Stimulated activated CD8-positive, alpha-beta memory T cell treated with anti-CD3 and anti-CD28 coated beads, Interleukin-2, amount 100 ng/mL, for 1 hour (primary cell): ENCODE measurements at regions not wholly inside any gene's neighbourhood (a gene's known extent, or its start where the extent isn't known, plus 50 kb on each side); places are given as distances from the start of the nearest gene placed in this dataset.
"Not testable (repeated sequence)": the region's sequence is repeated elsewhere in the genome, so short reads cannot be mapped to it uniquely, and the experiment has no call there.

ENCODE experiments used
- DNase-seq, 2 donors: peaks; one replicate each; pipeline ENCODE4 v3.0.0-alpha.2; 2020; ENCODE audit warnings: low read depth in 2 of 2

DNA sequence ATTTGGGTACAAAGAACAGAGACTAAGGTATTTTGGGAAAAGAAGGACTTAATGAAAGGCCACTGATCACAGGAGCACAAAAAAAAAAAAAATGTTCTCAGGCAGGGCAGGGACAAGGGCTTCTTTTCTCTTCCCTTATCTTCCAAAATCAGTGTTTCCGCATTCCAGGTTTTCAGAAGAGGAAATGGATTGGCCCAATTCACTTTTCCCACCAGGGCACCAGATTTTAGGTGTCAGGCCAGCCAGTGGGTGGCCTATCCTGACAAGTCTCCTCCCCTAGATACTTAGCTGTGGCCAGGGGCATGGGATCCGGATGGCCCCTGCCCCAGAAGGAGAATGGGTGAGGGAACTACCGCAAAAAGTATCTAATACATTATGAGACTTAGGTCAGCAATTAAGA lies 88.9 kb upstream of the WAC start:
- no peak for DNase-seq

DNA sequence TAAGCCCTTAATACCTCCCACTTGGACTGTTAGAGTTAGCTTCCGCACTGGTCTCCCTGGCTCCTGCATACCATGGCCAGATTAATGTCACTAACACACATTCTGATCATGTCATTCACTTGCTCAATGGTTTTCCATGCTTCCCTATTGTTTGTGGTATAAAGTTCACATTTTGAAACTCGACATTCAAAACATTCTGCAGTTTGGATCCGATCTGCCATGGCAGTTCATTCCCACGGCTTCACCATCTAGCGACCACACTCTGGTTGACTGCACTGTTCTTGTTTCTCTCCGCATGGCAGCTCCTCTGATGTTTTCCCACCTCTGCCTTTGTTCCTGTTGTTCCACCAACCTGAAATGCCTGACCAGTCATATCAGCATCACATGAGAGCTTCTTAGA lies 87.4 kb upstream of the WAC start:
- DNase-seq: no peak

GRCh38 chr10:28449382-28449781 lies 83.5 kb upstream of the WAC start:
- no peak for DNase-seq

GRCh38 chr10:28449926-28450325 lies 83.0 kb upstream of the WAC start:
- no peak for DNase-seq

- no peak for DNase-seq
These were observed 79.0 kb upstream of the WAC start for GRCh38 chr10:28453926-28454325.

DNA sequence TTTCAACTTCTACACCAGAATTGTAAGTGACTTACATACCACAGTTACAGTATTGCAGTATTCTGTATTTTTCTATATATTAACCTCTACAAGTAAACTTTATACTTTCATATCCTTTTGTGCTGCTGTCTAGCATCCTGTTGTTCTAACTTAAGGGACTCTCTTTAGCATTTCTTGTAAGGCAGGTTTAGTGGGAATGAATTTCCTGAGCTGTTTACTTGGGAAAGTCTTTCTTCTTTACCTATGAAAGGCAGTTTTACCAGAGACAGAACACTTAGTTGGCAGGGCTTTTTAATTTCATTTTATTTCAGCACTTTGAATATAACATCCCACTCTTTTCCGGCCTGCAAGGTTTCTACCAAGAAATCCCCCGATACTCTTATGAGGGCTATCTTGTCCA lies 75.8 kb upstream of the WAC start:
- no peak for DNase-seq

DNA sequence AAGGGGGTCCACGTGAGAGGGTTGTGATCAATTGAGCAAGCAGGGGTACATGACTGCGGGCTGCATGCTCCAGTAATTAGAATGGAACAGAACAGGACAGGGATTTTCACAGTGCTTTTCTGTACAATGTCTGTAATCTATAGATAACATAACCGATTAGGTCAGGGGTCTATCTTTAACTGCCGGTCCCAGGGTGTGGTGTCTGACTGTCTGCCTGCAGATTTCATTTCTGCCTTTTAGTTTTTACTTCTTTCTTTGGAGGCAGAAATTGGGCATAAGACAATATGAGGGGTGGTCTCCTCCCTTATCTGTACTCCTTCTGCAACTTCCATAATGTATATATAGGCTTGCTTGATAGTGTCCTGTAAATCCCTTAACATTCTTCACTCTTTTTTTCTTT lies 75.0 kb upstream of the WAC start:
- not testable (repeated sequence) for DNase-seq

GRCh38 chr10:28459453-28460144 lies 73.3 kb upstream of the WAC start:
- DNase-seq: no peak

GRCh38 chr10:28463141-28463540 lies 69.8 kb upstream of the WAC start:
- DNase-seq: no peak

GRCh38 chr10:28463676-28464395 lies 69.1 kb upstream of the WAC start:
- no peak for DNase-seq

- DNase-seq: no peak
These were observed 65.3 kb upstream of the WAC start for GRCh38 chr10:28467615-28468014.

DNA sequence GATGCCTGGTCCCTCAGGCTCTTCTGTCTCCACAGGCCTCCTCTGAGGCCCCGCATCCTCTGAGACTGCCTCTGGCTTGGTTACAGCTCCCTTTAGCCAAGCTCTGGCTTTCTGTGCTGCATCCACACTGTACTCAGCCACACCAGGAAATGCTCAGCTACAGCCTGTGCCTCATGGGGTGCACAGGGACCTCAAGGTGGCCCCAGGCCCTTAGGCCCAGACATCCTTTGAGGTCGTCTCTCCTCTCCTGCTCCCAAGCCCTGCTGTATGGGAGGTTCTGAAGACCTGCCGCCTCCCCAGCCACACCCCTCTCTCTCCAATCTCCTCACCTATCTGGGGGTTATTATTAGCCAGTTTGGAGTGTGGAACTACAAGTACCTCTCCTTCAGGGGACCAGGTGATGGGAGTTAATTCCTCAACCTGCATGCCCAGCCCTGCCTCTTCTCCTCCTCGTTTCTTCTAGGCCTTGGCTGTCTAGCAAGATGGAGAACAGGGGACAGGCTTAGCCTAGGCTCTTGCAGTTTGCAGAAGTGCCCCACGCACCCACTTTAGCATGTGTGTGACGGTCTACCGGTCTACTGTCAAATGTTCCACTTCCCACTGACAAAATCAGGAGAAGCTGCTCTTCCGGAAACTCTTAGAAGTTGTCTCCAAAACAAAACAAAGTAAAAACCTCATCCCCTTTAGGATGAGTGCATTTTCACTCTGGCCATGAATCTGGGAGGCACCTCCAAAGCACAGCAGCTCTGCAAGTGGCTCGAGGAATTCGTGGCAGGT lies 64.0 kb upstream of the WAC start:
- no peak for DNase-seq

DNA sequence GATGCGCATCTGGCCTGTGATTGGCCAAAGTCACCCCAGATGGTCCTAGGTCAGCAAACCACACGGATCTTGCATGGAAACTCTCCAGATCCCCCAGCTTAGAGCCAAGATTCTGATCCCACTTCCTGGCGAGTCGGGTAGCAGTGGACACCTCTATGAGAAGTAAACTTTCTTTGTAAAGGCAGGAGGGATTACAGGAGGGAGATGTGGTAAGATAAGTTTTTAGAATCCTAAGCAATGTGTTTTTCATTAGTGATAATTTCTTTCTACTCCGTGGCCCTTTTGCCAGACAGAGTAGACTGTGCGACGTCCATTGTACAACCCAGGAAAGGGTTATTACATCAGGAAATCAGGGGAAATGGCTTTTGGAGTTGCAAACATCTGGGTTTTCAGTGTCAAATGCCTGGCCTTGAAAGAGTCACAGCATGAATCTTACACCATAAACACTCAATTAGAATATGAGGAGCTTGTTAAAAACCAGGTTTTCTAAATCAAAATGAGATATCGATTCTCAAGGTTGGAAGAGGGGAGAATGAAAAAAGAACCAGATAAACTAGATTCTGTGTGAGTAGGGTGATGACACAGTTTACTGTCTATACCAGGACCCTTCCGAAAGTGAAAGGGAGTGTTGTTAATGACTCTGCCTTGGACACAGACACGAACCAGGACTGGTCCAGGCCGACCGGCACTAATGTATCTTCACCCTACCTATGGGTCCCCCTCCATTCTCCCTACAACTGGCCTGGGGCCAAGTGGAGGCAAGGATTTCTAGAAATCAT lies 61.9 kb upstream of the WAC start:
- no peak for DNase-seq

GRCh38 chr10:28471652-28472050 lies 61.3 kb upstream of the WAC start:
- no peak for DNase-seq

DNA sequence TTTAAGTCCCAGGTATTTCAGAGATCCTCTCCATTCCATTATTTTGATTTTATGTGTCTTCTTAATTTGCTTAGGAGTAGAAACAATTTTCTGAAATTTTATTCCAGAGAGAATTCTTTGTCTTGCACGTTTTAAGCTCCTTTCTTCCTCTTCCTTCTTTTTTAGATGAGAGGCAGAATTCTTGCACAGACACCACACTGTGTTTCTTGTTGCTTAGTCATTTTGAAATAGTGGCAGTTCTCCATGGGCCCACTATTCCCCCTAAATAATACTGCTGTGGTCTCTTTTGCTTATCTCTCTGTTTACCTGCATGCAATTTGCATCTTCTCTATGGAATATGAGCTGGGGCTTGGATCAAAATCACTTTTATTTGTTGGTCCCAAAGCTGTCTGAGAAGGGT lies 54.3 kb upstream of the WAC start:
- DNase-seq: no peak

GRCh38 chr10:28479425-28479865 lies 53.5 kb upstream of the WAC start:
- no peak for DNase-seq

DNA sequence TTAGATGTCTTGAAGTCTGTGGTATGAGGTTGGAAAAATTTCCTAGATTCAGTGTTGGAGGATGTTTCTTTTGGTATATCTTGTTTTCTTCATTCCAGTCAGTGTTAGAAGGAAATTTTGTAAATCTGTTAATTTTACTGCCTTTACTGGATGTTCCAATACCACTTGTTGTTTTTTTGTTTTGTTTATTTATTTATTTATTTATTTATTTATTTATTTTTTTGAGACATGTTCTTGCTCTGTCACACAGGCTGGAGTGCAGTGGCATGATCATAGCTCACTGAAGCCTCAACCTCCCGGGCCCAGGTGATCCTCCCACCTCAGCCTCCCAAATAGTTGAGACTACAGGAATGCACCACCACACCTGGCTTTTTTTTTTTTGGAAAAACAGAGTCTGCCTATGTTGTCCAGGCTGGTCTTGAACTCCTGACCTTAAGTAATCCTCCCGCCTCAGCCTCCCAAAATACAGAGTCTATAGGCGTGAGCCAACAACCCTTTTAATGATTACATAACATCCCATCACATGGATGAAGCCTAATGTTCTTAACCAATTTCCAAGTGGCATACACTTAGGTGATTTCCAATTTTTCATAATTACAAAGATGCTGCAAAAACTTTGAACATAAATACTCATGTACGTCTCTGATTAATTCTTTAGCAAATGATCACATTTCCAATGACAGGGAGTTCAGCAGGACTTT lies 52.8 kb upstream of the WAC start:
- no peak for DNase-seq

GRCh38 chr10:28480628-28480965 lies 52.3 kb upstream of the WAC start:
- DNase-seq: no peak

- DNase-seq: not testable (repeated sequence)
These were observed 51.6 kb upstream of the WAC start for GRCh38 chr10:28481346-28481745.

DNA sequence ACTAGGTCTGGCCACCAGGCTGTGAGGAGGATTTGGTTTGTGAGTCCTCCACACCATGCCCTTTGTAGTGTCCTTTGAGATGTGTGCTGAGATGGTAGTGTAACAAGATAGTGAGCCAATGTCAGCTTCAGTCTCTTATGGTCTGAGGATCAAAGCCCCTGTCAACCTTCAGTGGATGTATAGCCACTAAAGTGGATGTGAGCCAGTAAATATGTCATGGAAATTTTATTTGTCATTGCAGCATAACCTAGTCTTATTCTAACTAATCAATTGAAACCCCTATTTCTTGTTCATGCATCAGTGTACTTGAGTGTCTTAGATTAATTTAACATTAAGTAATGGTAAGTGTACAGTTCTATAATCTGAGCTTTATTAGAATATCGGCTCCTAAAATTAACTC lies 51.0 kb upstream of the WAC start:
- no peak for DNase-seq
